ELR (cell line): ENCODE measurements at regions not wholly inside any gene's neighbourhood (a gene's known extent, or its start where the extent isn't known, plus 50 kb on each side); places are given as distances from the start of the nearest gene placed in this dataset.
"Not testable (repeated sequence)": the region's sequence is repeated elsewhere in the genome, so short reads cannot be mapped to it uniquely, and the experiment has no call there.

Experiments used
- DNase-seq: peaks from one replicate; pipeline ENCODE4 v3.0.0-alpha.2; 2015; ENCODE audit warnings: low read depth

DNA sequence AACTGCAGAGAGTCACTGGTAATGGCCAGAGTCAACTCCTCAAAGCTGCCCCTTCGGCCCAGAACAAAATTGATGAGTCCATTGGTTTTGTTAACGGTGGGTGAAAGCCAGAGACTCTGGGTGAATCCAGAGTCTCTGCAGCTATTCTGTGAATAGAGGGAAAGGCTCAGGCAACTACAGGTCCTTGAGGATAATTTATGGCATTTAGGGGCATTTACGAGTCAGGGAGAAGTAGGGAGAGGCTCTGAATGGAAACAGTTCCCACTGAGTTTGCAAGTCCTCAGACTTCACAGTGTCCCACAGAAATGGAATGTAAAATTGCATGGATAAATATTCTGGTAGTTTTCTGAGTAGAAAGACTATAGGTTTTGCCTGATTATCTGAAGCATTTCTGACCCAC, 257.8 kb downstream of the SEC61B start:
- no peak for DNase-seq

DNA sequence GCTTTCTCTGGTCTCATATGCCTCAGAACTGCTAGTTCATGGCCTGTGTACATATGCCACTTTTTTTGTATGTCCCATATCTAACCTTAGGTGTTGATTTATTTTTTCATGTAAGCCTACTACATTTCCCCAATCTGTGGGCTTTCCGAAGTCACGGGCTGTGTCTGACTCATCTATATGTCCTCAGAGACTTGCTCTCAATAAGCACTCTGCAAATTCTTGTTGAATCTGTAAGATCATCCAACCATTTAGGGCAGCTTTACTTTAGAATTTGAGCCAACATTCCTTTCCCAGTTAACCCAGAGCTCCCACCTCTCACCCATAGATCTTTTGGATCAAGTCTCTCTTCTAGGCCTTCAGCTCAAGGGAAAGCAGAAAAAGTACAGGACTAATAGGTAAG, 263.4 kb downstream of the SEC61B start:
- peak; percentile 36 for DNase-seq

DNA sequence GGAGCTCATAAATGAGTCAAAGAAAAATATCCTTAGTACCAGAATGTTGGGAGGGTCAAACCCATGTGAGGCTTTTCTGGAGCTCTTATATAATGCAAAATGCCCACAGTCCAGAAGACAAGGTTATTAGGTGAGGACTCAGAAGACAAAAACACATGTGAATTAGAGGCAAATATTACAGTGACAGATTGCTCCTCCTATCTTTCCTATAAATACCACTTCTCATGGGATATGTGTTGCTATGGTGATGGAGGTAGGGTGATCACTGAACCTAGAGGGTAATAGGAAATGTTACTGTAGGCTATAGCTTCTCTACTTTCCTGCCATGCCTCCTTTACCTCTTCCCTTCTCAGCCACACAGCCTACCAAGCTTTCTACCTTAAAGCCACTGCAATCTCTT, 264.6 kb downstream of the SEC61B start:
- no peak for DNase-seq

DNA sequence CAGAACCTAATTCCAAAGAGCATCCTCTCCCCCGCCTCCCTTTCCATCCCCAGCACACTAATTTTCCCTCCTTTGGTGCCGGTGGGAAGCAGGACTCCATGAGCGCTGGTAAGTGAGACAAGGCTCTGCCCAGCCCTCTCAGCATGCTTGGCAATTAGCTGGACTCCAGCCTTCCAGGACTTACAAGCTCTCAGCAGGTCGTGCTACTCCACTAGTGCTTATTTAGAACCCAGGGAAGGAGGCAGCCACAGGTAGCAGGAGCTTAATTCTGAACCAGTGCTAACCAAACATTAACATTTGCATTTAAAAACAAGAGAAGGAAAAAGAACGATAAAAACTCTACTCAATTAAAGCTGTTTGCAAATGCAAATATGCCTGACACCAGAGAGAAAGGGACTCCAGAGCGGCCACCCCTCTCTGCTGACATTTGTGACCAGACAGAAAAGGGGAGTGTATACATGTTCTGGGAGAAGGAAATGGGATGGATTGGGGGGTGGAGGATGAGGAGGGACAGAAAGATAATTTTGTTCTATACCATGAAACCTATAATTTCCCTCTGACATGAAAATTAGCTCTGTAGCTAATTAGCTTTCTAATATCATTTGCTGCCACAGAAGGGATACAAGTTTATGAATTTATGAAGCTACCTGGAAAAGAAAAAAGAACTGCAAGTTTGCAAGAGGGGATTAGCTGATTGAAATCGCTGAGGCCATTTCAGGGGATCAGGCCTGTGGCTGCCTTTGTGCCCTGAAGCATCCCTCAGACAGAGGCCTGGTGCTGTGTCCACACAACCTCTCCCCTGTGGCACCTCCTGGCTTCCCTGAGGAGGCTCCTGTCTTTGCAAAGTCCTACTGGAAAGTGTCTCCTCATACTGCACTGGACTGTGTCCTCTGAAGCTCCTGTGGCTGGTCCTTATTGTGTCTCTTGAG, 266.3 kb downstream of the SEC61B start:
- DNase-seq, result no peak

DNA sequence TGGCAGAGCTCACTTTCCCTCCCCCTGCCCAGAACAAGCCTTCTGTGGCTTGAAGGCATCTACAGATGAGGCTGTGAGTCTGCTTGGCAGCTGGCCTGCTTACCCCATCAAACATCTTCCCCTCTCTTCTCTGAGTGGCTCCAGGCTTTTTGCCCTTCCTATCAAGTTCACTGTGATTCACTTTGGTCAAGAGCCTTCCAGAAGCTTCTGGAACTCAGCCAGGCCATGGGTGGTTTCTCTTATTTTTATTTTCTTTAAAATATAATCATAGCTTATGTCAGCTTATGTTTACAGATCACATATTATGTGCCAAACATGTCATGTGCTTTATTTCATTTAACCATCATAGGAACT, 267.0 kb downstream of the SEC61B start:
- peak; percentile 40 for DNase-seq

DNA sequence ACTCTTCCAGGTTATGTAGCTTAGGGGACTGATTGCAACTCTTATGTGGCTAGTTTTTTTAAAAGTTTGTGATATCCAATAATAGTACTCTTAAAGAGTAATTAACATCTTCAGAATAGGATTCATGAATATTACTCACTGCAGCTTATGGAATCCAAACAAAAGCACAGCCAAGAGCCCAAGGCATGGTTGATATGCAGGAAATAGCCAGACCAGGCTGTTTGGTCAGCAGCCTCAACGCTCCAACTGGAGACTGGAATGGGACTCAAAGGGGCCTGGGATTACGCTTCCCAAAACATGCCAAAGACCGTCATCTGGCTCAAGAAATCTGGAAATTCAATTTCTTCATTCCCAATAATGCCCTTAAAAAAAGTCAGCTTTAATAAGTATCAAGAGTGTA, 268.6 kb downstream of the SEC61B start:
- peak; percentile 23 for DNase-seq

DNA sequence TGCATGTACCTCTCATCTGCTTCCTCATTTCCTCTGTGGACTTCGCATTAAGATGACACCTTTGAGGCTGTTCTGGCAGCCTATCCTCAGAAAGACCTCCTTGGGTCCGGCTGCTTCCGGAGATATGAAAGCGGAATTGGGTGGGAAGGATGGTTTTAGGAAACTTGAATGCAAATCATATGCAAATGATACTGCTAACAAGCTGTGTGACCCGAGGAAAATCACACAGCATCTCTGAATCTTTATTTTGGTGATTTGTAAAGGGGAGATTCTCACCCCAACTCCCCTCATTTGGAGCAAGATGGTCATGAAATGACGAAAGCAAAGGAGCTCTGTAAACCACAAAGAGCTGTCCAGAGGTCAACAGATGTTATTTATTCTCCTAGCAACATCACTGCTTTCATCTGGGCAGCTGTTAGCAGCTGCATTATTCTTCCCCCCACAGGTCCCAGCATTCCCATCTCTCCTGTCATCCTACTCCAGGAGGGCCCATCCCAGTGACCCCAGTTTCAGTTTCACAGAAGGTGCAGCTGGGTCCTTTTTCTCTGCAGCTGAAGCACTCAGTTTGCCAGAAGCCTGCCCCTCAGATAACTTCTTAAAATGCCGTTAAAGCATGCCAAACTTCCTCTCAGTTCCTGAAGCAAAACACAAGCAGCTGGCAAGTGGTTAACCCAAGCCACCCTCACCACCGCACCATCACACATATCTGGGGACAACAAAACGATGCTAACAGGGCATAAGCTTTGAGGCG, 269.5 kb downstream of the SEC61B start:
- DNase-seq, result no peak

DNA sequence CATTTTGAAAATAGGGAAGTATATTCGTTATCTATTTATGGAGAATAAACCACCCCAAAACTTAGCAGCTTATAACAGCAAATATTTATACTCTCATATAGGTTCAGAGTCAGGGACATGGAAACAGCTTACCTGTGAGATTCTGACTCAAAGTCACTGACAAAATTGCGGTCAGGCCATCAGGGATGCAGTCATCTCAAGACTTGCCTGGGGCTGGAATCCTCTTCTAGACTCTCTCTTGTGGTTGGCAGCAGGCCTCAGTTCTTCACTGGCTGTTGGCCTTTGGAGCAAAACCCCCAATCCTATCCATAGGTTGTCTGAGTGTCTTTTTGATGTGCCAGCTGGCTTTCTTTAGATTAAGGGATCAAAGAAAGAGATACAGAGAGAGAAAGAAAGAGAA, 275.6 kb downstream of the SEC61B start:
- DNase-seq, result peak; percentile 11

DNA sequence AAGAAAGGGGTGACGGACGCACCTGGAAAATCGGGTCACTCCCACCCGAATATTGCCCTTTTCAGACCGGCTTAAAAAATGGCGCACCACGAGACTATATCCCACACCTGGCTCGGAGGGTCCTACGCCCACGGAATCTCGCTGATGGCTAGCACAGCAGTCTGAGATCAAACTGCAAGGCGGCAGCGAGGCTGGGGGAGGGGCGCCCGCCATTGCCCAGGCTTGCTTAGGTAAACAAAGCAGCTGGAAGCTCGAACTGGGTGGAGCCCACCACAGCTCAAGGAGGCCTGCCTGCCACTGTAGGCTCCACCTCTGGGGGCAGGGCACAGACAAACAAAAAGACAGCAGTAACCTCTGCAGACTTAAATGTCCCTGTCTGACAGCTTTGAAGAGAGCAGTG, 276.9 kb downstream of the SEC61B start:
- not testable (repeated sequence) for DNase-seq

DNA sequence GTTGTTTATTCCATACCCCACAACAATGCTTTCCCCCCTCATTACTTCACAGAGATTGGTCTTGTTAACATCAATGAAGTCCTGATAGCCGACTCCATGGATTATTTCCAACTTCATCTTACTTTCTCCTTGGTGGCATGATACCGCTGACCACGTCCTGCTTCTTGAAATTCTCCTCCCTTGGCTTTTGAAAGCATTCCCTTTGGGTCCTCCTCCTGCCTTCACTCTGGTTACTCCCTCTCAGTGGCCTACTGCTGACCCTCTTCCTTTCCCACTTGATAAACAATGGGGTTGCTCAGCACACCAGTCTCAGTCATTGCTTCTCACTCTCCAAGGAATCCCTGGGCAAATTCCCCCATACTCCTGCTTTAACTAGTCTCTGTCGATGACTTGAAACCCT, 283.9 kb downstream of the SEC61B start:
- DNase-seq, result no peak

DNA sequence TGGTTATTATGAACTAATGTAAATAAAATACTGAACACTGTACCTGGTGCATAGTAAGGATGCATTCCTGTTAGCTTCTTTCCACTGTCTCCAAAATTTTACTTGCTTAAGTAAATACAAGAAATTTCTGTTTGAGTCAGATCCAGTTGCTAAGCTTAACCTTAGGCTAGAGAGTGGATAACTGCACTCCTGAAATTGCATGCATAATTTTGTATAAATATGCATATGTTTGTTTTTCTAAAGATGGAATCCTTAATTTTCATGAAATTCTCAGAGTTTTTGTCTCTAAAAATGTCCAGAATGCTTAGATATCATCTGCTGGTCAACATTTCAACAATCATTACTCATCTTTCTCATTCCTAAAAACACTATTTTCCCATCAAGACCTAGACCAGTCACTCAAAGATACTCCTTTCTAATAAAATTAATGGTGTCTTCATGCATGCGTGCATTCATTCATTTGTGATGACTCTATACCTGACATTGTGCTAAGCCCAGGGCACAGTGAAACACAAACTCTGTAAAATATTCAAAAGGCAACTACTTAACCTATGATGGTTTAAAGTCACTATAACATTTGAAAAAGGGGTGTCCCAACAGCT, 284.8 kb downstream of the SEC61B start:
- no peak for DNase-seq

DNA sequence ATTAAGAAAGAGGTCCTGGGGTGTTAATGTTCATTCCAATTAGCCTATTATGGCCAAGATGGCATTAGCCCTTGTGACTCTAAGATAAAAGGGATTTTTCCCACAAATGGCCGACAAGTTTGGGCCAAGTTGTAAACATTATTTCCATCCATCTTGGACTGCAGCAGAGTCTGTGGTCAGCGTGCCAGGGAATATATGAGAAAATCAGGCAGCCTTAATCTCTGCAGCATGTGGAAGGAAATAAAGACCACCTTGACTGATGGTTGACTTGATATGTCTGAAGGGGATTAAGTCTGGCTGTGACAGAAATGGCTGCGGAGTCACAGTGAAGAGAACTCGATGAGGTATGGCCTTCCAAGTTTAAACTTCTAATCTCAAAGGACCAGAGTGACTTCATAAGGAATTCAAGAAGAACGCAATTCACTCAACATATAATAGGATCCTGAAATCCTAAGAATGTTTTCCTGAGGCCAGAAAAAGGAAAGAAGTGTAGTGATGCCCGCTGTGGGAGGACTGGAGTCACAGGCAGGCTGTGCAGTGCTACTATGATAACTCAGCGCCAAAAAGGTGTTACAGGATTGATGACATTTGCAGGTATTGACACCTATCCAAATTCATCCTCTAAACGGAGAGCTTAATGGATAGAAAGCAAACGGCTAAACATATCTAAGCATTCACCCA, 287.1 kb downstream of the SEC61B start:
- DNase-seq, result no peak

DNA sequence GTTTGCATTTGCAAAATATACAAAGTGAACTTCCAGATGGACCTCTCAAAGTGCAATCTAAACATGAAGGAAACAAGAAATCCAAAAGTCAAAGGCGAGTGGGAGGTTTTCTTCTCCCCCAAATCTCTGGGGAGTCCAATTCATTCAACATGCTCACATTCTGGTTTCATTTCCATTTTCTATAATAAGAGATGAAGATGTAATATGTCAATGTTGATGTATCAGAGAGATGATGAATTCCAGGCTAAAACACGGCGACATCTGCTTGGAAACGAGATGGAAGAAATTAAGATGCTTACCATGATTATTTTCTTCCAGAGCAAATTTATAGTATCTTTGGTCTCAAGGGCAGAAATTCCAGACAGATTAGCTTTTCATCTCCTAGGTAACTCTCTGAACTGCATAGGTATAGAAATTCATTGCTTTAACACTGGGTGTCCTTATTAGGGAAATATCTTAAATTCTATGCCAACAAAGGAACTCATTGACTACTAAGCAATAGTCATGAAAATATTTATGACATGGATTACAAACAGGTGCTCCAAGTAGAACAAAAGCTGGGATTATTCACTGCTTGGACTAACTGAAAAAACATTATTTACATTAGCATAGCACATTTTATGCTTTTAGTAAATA, 287.9 kb downstream of the SEC61B start:
- no peak for DNase-seq

DNA sequence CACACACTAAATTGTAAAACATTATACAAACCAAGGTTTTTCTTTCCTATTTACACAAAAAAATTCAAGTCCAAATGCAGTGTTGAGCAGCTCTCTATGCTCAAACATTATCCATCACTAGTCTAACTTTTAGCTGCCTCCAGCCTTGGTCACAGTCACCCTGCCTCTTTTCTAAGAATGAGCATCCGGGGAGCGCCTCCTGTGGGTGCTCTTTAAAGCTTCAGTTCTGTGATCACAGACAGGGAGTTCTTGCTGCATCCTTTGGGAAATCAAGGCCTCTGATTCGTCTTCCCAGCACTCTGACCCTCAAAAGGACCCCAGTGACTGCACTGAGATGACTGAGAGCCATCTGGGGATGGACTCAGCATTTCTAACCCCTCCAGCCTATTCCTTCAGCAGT, 289.6 kb downstream of the SEC61B start:
- no peak for DNase-seq

DNA sequence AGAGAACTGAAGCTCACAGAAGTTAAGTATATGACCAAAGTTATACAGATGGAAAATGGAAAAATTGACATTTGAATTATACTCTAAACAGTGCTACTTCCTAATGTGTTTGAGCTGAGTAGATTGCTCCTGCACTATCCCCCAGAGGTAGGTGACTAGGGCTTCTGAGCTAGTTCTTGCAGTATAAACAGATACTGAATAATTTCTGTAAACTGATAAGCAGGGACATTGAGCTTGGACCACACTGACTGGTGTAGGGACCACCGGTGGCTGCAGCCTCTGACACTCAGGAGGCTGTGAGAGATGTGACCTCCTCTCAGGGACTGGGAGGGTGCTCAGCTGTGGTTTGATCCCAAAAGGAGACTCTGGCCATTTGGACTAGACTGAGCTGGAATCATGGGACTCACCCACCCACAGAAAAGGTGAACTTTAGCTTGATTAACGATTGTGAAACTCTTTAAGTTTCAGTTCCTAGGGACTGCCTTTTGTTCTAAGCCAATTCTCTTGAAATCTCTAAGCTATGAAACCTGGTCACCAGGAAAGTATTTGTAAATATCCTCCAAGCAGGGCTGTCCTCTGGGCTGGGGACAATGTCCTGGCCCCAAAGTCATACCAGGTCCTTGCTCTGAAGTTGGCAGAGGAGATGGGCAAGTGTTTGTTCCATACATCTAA, 291.5 kb downstream of the SEC61B start:
- DNase-seq, result no peak

DNA sequence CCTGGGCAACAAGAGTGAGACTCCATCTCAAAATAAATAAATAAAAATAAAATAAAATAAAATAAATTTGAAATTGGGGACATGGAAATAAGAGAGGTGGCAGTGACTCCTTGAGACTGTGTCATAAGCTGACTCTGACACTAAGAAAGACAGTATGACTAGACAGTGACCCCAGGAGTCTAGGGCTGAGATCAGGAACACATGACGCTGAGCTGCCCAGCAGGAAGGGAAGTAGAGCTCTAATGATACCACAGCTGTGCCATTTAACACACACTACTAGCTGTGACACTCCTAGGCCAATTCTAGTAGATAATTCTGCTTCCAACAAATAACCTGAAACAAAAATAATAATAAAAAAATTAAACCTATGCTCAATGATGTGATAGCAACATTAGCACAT, 293.0 kb downstream of the SEC61B start:
- DNase-seq, result no peak

DNA sequence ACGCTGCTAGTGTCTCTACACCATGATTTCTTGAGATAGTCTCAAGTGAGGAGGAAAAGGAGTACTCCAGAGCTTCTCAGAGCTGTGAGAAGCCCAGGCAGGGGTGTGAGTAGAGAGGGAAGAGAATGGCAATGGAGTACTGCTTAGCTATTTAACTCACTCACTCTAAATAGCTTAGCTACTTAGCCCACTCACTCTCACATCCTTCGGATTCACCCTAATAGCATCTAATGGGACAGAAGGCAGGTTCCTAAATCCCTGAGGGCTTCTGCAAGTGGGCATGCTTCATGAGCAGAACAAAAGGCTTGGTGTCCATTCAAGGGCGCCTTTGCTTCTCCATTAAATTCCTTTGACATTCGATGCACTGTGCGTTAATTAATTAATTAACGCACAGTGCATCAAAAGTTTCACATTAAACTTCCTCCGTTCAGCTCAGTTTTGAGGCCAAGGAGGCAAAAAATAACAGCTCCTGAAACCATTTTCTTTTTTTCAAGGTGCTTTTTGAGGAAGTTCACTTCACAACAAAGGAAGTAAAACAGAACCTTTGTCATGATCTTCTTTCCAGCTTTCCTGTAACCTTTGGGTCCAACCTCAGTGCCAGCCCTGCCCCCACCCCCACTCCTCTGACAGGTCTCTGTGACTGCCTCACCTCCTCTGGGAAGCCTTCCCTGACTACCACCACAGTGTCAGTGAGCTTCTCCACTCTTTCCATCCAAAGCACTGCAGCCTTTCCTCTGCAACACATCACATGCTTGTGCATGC, 294.0 kb downstream of the SEC61B start:
- DNase-seq, result no peak

DNA sequence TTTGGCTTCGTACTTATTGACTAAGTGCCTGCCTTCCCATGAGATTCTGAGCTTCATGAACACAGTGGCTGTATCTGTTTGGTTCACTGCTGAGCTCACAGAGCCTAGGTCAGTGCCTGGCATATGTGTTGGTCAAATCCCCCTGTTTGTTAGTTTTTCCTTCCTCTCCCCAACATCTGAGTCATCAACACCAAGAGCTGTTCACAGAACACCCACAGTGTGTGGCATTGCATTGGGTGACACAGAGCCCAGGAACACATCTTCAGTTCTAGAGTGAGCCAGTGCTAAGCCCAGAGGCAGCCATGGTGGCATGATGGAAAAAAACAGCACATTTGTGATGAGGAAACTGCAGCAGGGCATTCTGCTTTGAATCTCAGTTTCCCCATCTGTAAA, 294.6 kb downstream of the SEC61B start:
- DNase-seq, result no peak

DNA sequence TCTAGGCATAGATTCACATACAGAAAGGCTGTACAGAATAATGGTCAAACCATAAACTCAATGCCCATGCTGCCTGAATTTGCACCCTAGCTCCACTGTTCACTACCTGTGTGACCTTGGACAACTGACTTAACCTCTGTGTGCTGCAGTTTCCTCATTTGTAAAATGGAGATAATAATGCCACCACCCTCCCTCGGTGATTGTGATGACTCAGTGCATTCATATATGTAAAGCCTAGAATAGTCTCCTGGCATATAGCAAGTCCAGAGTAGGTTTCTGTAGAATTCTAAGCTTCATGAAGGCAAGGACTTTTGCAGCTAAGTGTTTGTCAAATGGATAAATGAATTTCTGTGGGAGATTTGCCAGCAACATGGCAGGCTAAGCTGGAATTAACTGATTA, 297.8 kb upstream of the NR4A3 start:
- no peak for DNase-seq

DNA sequence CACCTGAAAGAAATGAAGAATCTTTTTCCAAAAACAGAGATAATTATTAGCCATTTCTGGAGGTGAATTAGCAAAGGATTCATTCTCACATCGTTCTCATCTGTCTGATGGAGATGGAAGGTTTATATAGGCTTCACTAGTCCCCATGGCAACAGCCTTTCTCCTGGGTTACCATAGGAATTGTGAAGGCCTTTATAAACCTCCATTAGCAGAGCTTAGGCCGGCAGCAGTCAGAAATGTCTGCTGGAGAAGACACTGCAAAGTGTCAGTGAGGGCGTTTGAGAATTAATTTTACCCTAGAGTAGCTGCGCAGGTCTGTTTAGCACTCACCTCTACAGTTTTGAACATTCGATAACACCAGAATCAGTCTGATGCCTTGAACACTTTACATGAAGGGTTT, 290.4 kb upstream of the NR4A3 start:
- DNase-seq, result no peak

DNA sequence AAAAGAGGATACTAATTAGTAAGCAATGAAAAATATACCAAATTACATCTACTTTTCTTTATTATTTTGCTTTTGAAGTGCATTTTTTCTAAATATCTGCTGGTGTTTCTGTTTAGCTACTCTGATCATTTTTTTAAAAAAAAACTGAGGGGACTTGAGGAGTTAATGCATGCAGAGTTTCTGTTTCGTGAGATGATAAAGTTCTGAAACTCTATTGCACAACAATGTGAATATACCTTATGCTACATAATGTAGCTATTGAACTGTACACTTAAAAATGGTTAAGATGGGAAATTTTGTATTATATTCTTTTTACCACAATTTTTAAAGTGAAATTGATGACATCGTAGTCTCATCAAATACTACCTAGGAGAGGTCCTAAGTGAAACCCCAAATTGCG, 288.3 kb upstream of the NR4A3 start:
- no peak for DNase-seq
